NOMO-1 (cell line): ENCODE measurements at regions not wholly inside any gene's neighbourhood (a gene's known extent, or its start where the extent isn't known, plus 50 kb on each side); places are given as distances from the start of the nearest gene placed in this dataset.

Source experiments
- DNase-seq, 2 experiments: peaks; one replicate each; lab custom pipeline; 2025; ENCODE audit not compliant: unreplicated experiment in 2 of 2; lab: John Stamatoyannopoulos, UW

DNA sequence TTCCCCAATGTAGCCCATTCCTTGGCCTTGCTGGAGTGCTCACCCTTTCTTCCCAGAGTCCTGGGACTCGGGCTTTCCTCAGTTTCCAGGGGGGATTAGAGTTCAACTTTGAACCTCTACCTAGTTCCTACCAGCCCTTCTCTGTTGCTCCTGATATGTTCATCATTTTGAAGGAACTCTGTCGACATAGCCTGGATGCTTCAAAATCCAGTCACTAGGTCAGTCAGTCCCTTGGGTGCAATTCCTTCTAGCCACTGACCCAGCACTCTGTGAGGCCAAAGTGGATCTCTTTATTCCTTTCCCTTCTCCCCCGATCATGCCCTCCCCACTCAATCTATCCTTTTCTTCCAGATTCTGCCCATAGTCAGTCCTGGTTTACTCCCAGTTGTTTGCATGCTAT, 72.3 kb upstream of the TMCC3 start:
- no peak for DNase-seq

DNA sequence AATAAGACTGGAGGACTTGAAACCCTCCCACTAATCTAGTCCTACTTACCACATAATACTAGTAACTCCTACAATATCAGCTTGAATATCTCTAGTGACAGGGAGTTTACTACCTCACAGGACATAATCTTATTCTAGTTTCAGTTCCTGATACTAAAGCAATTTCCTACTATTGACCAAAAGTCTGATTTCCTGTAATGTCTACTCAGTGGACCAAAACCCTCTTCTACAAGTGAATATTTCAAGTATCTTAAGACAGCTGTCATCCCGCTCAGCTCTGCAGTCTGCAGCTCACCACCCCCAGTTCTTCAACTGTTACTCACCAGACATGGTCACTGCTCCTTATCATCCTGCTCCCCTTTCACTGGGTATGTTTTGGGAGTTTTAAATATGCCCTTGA, 70.8 kb upstream of the TMCC3 start:
- peak; percentile 38 to 85 for DNase-seq

DNA sequence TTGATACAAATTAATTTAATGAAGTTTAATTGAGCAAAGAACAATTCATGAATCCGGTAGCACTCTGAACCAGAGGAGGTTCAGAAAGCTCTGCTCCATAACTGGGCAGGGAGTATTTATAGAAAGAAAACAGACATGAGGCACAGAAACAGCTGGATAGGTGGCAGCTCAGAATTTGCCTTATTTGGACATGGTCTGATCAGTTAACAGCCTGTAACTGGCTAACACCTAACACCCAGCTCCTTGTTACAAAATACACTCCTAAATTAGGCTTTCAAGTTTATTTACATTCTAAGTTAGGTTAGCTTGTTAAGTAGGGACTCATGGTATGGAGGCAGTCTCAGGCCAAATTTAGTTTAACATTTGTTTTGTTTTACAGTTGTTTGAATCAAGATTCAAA, 67.8 kb upstream of the TMCC3 start:
- DNase-seq = peak in 1 of 2 experiments; percentile 2

DNA sequence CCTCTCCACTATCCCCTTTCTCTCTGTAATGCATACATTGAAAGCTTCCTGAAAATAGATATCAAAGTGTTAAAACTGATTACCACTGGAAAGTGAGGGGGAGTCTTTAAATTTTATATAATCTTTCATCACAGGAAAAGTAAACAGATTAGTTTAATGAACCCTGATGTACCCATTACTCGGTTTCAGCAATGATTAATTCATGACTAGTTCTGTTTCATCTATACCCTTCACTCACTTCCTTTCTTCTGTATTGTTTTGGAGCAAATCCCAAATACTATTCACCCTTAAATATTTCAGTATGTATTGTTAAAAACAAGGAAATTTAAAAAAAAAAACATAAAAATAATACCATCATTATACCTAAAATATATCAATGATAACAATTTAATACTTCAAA, 67.3 kb upstream of the TMCC3 start:
- no peak for DNase-seq

DNA sequence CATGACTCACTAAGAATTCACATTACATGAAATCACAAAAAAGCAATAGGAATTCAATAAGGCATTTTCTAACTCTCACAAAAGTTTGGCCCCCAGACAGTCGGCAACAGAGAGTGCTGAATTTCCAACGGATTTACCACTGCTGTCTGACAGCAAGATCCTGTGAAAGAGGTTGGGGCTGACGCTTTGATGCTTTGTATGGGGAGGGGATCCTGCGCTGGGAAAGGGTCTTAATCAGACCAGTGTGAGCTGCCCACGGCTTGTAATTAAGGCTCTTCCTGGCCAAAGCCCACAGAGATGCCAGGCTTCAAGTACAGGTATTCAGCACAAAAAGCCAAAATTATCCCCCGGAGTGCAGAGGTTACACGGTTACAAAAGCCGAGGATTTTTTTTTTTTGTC, 66.8 kb upstream of the TMCC3 start:
- no peak for DNase-seq

GRCh38 chr12:94716339-94716738, 66.0 kb upstream of the TMCC3 start:
- no peak for DNase-seq

- DNase-seq = no peak
Measured at GRCh38 chr12:94714378-94715114, 64.2 kb upstream of the TMCC3 start.

GRCh38 chr12:94712815-94713515, 62.6 kb upstream of the TMCC3 start:
- DNase-seq = no peak

GRCh38 chr12:94710933-94711332, 60.6 kb upstream of the TMCC3 start:
- DNase-seq = no peak

- no peak for DNase-seq
Measured at GRCh38 chr12:94707892-94708291, 57.5 kb upstream of the TMCC3 start.

GRCh38 chr12:94707036-94707435, 56.7 kb upstream of the TMCC3 start:
- DNase-seq = no peak

GRCh38 chr12:94706250-94706661, 55.9 kb upstream of the TMCC3 start:
- DNase-seq = no peak

- DNase-seq = no peak
Measured at GRCh38 chr12:94705676-94706075, 55.3 kb upstream of the TMCC3 start.

- DNase-seq = no peak
Measured at GRCh38 chr12:94704452-94705306, 54.3 kb upstream of the TMCC3 start.

GRCh38 chr12:94702696-94703095, 52.3 kb upstream of the TMCC3 start:
- DNase-seq = no peak

DNA sequence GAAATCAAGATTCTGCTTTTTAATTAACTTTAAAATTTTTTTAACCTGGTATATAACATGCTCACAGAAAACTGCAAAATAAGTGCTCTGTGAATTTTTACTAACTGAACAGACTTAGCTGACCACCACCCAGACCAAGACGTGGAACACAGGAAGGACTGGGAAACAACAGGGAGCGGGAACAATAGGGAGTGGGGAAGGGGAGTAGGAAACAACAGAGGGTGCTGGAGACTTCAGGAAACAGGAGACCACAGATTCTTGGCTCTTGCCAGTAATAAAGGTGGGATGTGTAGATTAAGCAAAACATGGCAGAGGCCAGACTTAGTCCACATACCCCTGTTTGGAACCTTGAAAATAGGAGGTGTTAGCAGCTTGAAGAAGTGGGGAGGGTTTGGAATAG, 51.4 kb upstream of the TMCC3 start:
- DNase-seq = no peak

GRCh38 chr12:94700662-94701061, 50.3 kb upstream of the TMCC3 start:
- DNase-seq = no peak
